Left ventricle myocardium inferior (tissue), 1 donor: ENCODE measurements at regions not wholly inside any gene's neighbourhood (a gene's known extent, or its start where the extent isn't known, plus 50 kb on each side); places are given as distances from the start of the nearest gene placed in this dataset.

Experiments used
- DNase-seq: peaks from one replicate; pipeline ENCODE4 v3.0.0-alpha.2; 2020
- H3K27ac ChIP-seq: fragments of 200-600 bp; replicated peaks from 2 replicates; pipeline ENCODE4 v1.8.0; 2021
- H3K27me3 ChIP-seq: fragments of 200-600 bp; 2 replicates; pipeline ENCODE4 v1.8.0; 2021; ENCODE audit warnings: low read depth
- H3K36me3 ChIP-seq: fragments of 200-600 bp; 2 replicates; pipeline ENCODE4 v1.8.0; 2021
- H3K4me1 ChIP-seq: fragments of 200-600 bp; 2 replicates; pipeline ENCODE4 v1.8.0; 2021
- H3K4me3 ChIP-seq: fragments of 200-600 bp; 2 replicates; pipeline ENCODE4 v1.8.0; 2021; ENCODE audit warnings: mild to moderate bottlenecking, moderate library complexity
- H3K9me3 ChIP-seq: fragments of 200-600 bp; replicated peaks from 2 replicates; pipeline ENCODE4 v1.8.0; 2021
- intact Hi-C: fragments of 100-400 bp; cut with micrococcal nuclease; formaldehyde crosslinking; loops from one replicate; pipeline ENCODE4 v1.11.0; 2022
- TF ChIP-seq, protein P1 (sequence below): fragments of 200-600 bp; IDR thresholded peaks from 2 replicates; pipeline ENCODE4 v1.8.0; 2021; ENCODE audit warnings: antibody characterized with exemption, mild to moderate bottlenecking, borderline replicate concordance
- donor health status: DM: no; HTN: yes; CAD: no; lungs with severe emphysema.

DNA sequence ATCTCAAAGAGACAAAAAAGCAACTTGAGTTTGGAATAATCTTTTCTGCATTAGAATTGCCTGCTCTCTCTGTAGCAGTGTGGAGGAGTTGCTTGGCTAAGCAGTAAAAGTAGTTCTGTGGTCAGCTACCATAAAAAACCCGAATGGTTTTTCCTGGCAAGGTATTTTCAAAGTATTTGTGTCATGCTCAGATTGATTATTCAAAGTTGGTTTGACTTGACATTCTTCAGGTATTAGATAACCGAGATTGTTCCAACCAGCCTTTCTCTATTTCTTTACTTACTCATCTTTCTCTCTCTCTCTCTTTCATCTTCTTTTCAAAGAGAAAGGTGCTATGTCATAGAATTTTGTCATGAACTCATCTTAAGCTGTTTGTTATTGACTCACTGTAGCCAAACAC, 404.9 kb downstream of the CPS1 start:
- no peaks in the 10 kb centered on the region for H3K4me1 ChIP-seq
- no peaks in the 10 kb centered on the region for H3K27me3 ChIP-seq
- no peak for DNase-seq
- H3K9me3 ChIP-seq: no peaks in the 10 kb centered on the region
- H3K4me3 ChIP-seq: no peak overlapping the region
- no peak overlapping the region for H3K27ac ChIP-seq
- no peaks in the 10 kb centered on the region for H3K36me3 ChIP-seq
- intact Hi-C loops: no loop called here
- TF ChIP-seq, protein P1, sequence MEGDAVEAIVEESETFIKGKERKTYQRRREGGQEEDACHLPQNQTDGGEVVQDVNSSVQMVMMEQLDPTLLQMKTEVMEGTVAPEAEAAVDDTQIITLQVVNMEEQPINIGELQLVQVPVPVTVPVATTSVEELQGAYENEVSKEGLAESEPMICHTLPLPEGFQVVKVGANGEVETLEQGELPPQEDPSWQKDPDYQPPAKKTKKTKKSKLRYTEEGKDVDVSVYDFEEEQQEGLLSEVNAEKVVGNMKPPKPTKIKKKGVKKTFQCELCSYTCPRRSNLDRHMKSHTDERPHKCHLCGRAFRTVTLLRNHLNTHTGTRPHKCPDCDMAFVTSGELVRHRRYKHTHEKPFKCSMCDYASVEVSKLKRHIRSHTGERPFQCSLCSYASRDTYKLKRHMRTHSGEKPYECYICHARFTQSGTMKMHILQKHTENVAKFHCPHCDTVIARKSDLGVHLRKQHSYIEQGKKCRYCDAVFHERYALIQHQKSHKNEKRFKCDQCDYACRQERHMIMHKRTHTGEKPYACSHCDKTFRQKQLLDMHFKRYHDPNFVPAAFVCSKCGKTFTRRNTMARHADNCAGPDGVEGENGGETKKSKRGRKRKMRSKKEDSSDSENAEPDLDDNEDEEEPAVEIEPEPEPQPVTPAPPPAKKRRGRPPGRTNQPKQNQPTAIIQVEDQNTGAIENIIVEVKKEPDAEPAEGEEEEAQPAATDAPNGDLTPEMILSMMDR: no peak

DNA sequence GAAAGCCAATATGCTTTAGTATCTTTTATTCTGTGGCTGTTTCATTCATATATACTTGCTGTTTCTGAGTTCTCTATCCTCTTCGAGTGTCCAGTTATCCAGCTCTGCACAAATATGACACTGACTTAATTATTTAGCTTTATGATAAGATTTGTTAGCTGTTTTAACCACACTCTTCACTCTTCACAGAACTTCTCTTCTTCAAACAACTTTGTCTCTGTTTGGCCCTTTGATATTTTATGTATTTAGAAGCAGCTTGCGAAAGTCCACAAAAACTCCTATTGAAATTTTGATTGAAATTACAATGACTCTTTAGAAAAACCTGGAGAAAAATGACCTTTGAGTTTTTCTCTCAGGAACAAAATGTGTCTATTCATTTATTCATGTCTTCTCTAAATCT, 407.0 kb downstream of the CPS1 start:
- TF ChIP-seq, protein P1: no peak
- Histone ChIP-seq H3K27ac (no peak overlapping the region), H3K4me3 (no peak overlapping the region), H3K36me3 (no peaks in the 10 kb centered on the region), H3K27me3 (no peaks in the 10 kb centered on the region), H3K4me1 (no peaks in the 10 kb centered on the region), H3K9me3 (no peaks in the 10 kb centered on the region)
- DNase-seq: no peak
- intact Hi-C loops: no loop called here

DNA sequence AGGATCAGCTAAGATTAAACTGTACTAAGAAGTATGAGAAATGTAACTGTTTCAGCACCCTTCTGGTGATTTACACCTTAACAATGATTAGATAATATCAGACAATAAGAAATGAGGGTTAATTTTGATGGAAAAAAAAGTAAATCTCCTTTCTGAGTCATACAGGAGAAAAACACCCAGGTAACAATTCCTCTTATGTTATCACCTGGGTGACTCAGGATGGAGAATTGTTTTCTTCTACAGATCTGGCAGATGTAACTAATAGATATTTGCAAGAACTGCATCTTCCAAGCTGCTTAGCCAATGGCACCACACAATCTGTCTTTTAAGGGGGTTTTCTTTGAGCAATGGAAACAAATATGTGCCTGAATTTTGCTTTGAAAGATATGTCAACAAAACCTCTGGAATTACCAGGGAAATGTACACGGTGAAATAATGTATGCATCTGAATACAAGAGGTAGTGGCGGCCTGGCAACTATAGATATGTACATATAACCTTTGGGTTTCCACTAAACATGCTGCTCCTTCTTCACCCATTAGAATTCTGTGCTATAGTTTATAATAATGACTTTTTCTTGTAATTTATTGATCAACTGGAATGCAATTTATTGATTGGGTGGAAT, 407.9 kb downstream of the CPS1 start:
- no peaks in the 10 kb centered on the region for H3K9me3 ChIP-seq
- no peaks in the 10 kb centered on the region for H3K36me3 ChIP-seq
- no peak for DNase-seq
- intact Hi-C loops: no loop called here
- H3K27me3 ChIP-seq: no peaks in the 10 kb centered on the region
- TF ChIP-seq, protein P1: no peak
- H3K27ac ChIP-seq: no peak overlapping the region
- no peaks in the 10 kb centered on the region for H3K4me1 ChIP-seq
- H3K4me3 ChIP-seq: no peak overlapping the region

DNA sequence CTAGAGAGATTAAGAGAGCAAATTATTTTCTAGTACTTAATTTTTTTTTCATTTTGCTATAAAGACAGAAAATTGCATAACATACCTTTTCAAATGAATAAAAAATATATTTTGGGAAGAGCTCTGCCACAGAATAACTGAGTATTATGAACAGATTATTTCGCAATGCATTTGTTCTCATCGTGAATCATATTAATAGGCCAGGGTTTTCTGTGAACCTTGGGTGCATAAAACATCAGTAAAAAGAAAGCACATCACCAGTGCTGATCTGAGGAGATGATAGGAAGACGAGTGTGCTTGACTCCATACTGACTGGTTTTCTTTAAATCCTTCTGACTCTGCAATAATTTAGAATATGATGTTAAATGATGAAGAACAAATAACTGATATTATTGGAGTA, 409.1 kb downstream of the CPS1 start:
- no peak overlapping the region for H3K27ac ChIP-seq
- no peaks in the 10 kb centered on the region for H3K9me3 ChIP-seq
- no peak for DNase-seq
- no peaks in the 10 kb centered on the region for H3K27me3 ChIP-seq
- TF ChIP-seq, protein P1: no peak
- no peaks in the 10 kb centered on the region for H3K4me1 ChIP-seq
- H3K4me3 ChIP-seq: no peak overlapping the region
- intact Hi-C loops: no loop called here
- no peaks in the 10 kb centered on the region for H3K36me3 ChIP-seq

DNA sequence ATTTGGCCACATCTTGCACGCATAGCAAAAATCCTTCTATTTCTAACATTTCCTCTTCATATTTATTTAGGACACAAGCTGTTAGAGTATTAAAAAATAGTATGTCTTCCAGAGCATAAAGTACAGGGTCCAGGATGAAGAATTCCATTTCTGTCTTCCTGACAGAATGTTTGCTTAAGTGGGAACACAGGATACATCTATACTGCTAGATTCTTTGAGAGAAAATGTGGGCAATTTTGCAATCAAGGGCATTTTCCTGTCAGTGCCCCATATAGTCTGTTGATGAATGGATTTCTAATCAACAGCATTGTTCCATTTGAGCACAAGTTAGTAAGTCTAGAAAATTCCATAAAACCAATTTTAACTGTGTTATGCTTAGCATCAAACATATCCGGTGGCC, 409.9 kb downstream of the CPS1 start:
- Histone ChIP-seq H3K4me3 (no peak overlapping the region), H3K27ac (no peak overlapping the region), H3K4me1 (no peaks in the 10 kb centered on the region), H3K36me3 (no peaks in the 10 kb centered on the region), H3K9me3 (no peaks in the 10 kb centered on the region), H3K27me3 (no peaks in the 10 kb centered on the region)
- TF ChIP-seq, protein P1: no peak
- DNase-seq: no peak
- intact Hi-C loops: no loop called here
